ENCODE measurements at regions not wholly inside any gene's neighbourhood (a gene's known extent, or its start where the extent isn't known, plus 50 kb on each side); places are given as distances from the start of the nearest gene placed in this dataset.
"Not testable (repeated sequence)": the region's sequence is repeated elsewhere in the genome, so short reads cannot be mapped to it uniquely, and the experiment has no call there.

GRCh38 chr3:82240322-82240721, 478.9 kb upstream of the GBE1 start:
- peak in 1 of 3 experiments; percentile 37 for DNase-seq

GRCh38 chr3:82236257-82236656, 474.8 kb upstream of the GBE1 start:
- DNase-seq, result peak in 1 of 3 experiments; percentile 61

- DNase-seq, result peak in 1 of 3 experiments; percentile 2
Measured at GRCh38 chr3:82229397-82229796, 468.0 kb upstream of the GBE1 start.

GRCh38 chr3:82224661-82225060, 463.2 kb upstream of the GBE1 start:
- no peak for DNase-seq

GRCh38 chr3:82222401-82222800, 461.0 kb upstream of the GBE1 start:
- no peak for DNase-seq

- no peak for DNase-seq
Measured at GRCh38 chr3:82217571-82217970, 456.1 kb upstream of the GBE1 start.

- no peak for DNase-seq
Measured at GRCh38 chr3:82208002-82208710, 446.7 kb upstream of the GBE1 start.

- peak; percentile 14 to 69 (median 19) for DNase-seq
Measured at GRCh38 chr3:82202269-82202668, 440.8 kb upstream of the GBE1 start.

GRCh38 chr3:82201316-82201715, 439.9 kb upstream of the GBE1 start:
- DNase-seq, result no peak

- no peak for DNase-seq
Measured at GRCh38 chr3:82198009-82198408, 436.6 kb upstream of the GBE1 start.

- DNase-seq, result no peak
Measured at GRCh38 chr3:82196645-82197044, 435.2 kb upstream of the GBE1 start.

GRCh38 chr3:82194870-82195269, 433.4 kb upstream of the GBE1 start:
- DNase-seq, result peak in 1 of 3 experiments; percentile 15

GRCh38 chr3:82186017-82186416, 424.6 kb upstream of the GBE1 start:
- no peak for DNase-seq

GRCh38 chr3:82179291-82179690, 417.8 kb upstream of the GBE1 start:
- no peak for DNase-seq

GRCh38 chr3:82178291-82178690, 416.8 kb upstream of the GBE1 start:
- DNase-seq, result no peak

- DNase-seq, result no peak
Measured at GRCh38 chr3:82177774-82178173, 416.3 kb upstream of the GBE1 start.

GRCh38 chr3:82165266-82165665, 403.8 kb upstream of the GBE1 start:
- no peak for DNase-seq

- DNase-seq, result no peak
Measured at GRCh38 chr3:82163907-82164520, 402.6 kb upstream of the GBE1 start.

GRCh38 chr3:82157952-82158351, 396.5 kb upstream of the GBE1 start:
- DNase-seq, result no peak

GRCh38 chr3:82153892-82154291, 392.4 kb upstream of the GBE1 start:
- DNase-seq, result not testable (repeated sequence)

- DNase-seq, result no peak
Measured at GRCh38 chr3:82145742-82146141, 384.3 kb upstream of the GBE1 start.

GRCh38 chr3:82144811-82145210, 383.4 kb upstream of the GBE1 start:
- DNase-seq, result no peak

- DNase-seq, result no peak
Measured at GRCh38 chr3:82143661-82144412, 382.4 kb upstream of the GBE1 start.

GRCh38 chr3:82141592-82141991, 380.1 kb upstream of the GBE1 start:
- DNase-seq, result no peak
